MG63 (cell line): ENCODE measurements at regions not wholly inside any gene's neighbourhood (a gene's known extent, or its start where the extent isn't known, plus 50 kb on each side); places are given as distances from the start of the nearest gene placed in this dataset.
"Not testable (repeated sequence)": the region's sequence is repeated elsewhere in the genome, so short reads cannot be mapped to it uniquely, and the experiment has no call there.

ENCODE experiments used
- DNase-seq: peaks from one replicate; pipeline ENCODE4 v3.0.0-alpha.2; 2020
- H3K27me3 ChIP-seq: fragments of 250-450 bp; sonication (Bioruptor Pico); 2 replicates; pipeline ENCODE4 v1.5.1; 2020; ENCODE audit warnings: mild to moderate bottlenecking, moderate library complexity
- H3K36me3 ChIP-seq: fragments of 250-450 bp; sonication (Bioruptor Pico); 2 replicates; pipeline ENCODE4 v1.5.1; 2020; ENCODE audit warnings: mild to moderate bottlenecking, moderate library complexity
- H3K4me3 ChIP-seq: fragments of 250-450 bp; sonication (Bioruptor Pico); 2 replicates; pipeline ENCODE4 v1.5.1; 2020; ENCODE audit warnings: mild to moderate bottlenecking, moderate library complexity
- H3K9me3 ChIP-seq: fragments of 250-450 bp; sonication (Bioruptor Pico); 2 replicates; pipeline ENCODE4 v1.5.1; 2020; ENCODE audit warnings: mild to moderate bottlenecking, moderate library complexity

GRCh38 chr10:81157681-81158080 is 620.0 kb downstream of the SH2D4B start:
- Histone ChIP-seq H3K9me3 (no peaks in the 10 kb centered on the region), H3K27me3 (no peaks in the 10 kb centered on the region), H3K4me3 (no peak overlapping the region), H3K36me3 (no peaks in the 10 kb centered on the region)
- DNase-seq: no peak

DNA sequence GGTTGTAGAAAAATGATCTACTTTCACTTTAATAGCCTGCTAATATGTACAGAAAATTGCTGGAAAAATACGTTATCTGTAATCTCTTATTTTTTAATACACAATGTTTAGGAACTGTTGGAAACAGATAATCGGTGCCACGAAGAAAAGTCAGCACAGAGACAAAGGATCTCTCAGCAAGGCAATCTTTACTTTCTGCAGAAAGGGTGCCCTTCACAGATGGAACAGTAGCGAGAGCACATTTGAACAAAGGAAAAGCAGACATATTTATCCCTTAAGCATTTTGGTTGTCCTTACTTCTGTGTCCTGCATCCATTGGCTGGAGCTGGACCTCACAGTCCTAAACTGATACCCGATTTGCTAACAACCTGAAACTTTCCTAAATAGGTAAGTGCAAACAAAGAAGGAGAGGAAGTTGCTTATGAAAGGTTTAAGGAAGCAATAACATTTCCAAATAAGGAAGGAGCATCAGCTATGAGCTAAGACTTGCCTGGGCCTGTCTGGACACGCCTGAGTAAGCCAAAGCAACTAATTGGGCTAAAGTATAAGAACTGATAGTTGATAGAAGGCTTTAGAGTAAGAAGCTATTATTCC is 640.0 kb downstream of the SH2D4B start:
- Histone ChIP-seq H3K36me3 (no peaks in the 10 kb centered on the region), H3K27me3 (no peaks in the 10 kb centered on the region), H3K9me3 (no peaks in the 10 kb centered on the region), H3K4me3 (no peak overlapping the region)
- DNase-seq: no peak

DNA sequence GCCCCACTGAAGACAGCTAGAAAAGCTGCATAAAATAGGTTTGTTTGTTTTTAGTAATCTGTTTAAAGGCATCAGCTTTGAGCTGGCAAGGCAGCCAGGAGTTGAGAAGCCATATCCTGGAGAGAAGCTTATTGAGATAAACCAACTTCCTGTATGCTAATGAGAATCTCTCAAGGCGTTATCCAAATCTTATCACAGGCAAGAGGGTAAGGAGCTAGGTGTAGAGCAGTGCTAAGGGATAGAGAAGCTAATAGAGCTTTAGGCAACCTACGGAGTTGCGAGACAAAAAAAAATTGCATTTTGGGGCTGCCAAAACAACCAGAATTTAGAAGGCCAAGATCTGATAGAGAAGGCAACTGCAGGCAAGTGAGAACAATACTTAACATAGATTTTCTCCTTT is 641.6 kb downstream of the SH2D4B start:
- H3K9me3 ChIP-seq: no peaks in the 10 kb centered on the region
- no peak for DNase-seq
- H3K36me3 ChIP-seq: no peaks in the 10 kb centered on the region
- H3K4me3 ChIP-seq: no peak overlapping the region
- no peaks in the 10 kb centered on the region for H3K27me3 ChIP-seq

DNA sequence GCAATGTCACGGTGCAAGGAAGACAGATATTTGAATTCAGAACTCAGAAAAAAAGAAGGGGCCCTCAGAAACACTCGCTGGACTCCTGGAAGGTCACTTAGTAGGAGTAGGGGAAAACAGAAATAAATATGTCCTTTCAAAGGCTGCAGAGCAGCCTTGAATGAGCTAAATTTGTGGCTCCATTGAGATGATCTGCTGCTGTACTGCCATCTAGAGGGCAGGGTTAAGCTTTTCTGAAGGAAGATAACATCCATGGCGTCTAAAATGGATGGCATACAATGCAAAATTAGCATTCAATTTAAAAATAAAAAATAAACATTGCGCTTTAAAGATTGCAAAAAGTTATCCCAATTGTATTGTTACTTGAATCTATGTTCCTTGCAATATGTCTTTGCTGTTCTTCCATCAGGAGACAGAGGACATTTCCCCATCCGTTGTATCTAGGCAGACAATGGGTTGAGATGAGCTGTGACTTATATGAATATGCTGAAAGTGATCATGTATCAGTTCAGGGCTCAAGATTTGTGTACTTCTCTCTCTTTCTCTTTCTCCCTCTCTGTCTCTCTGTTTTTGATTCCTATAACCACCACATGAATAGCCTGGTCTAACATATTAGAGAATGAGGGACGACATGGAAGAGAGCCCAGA is 642.2 kb downstream of the SH2D4B start:
- Histone ChIP-seq H3K27me3 (no peaks in the 10 kb centered on the region), H3K36me3 (no peaks in the 10 kb centered on the region), H3K4me3 (no peak overlapping the region), H3K9me3 (no peaks in the 10 kb centered on the region)
- no peak for DNase-seq

GRCh38 chr10:81182296-81182695 is 644.6 kb downstream of the SH2D4B start:
- DNase-seq: no peak
- no peak overlapping the region for H3K4me3 ChIP-seq
- no peaks in the 10 kb centered on the region for H3K27me3 ChIP-seq
- H3K36me3 ChIP-seq: no peaks in the 10 kb centered on the region
- H3K9me3 ChIP-seq: no peaks in the 10 kb centered on the region

- Histone ChIP-seq H3K9me3 (no peaks in the 10 kb centered on the region), H3K4me3 (no peak overlapping the region), H3K27me3 (no peaks in the 10 kb centered on the region), H3K36me3 (no peaks in the 10 kb centered on the region)
- DNase-seq: no peak
These were observed 654.6 kb downstream of the SH2D4B start for GRCh38 chr10:81192221-81192788.

GRCh38 chr10:81200801-81201200 is 663.1 kb downstream of the SH2D4B start:
- DNase-seq: no peak

GRCh38 chr10:81207359-81207758 is 667.6 kb upstream of the NRG3 start:
- H3K36me3 ChIP-seq, H3K27me3 ChIP-seq, H3K4me3 ChIP-seq, H3K9me3 ChIP-seq, DNase-seq: not testable (repeated sequence)

More at GRCh38 chr10:81200801-81201200, 663.1 kb downstream of the SH2D4B start:
- H3K27me3 ChIP-seq: no peaks in the 10 kb centered on the region
- no peaks in the 10 kb centered on the region for H3K36me3 ChIP-seq
- H3K9me3 ChIP-seq: no peaks in the 10 kb centered on the region
- no peak overlapping the region for H3K4me3 ChIP-seq

DNA sequence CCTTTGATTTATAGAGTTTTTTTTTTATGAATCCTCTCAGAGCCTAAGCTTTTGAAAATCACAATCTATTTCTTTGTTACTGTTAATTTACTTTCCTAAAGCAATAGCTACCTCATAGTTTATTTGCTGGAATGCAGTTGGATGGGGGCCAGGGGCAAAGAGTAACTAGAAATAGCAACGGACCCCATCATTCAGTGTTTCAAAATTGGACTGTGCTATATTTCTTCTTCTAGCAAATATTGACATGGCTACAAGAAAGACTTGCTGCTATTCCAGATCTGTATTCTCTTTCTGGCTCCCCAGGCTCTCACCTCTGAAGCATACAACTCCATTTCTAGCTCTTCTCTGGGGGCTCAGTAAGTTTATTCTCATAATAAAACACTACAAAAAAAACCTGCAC is 661.6 kb upstream of the NRG3 start:
- Histone ChIP-seq H3K27me3 (no peaks in the 10 kb centered on the region), H3K36me3 (no peaks in the 10 kb centered on the region), H3K4me3 (no peak overlapping the region), H3K9me3 (no peaks in the 10 kb centered on the region)
- DNase-seq: no peak

DNA sequence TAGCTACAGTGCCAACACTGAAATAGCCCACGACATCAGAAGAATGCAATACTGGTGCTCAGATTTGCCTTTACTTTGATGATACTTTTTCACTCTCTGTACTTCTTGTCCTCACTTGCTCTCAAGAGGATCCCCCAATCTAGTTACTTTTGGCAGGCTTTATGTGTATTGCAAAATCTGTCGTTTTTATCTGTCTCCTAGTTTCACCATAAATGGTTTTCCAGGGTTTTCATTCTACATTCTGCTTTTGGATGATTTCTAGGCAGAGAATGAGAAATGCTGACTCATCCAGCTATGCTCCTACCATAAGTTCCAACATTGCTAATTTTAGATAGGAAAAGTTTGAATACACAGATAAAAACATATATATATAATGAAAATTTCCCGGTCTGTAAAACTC is 659.5 kb upstream of the NRG3 start:
- DNase-seq: no peak
- H3K9me3 ChIP-seq: no peaks in the 10 kb centered on the region
- no peak overlapping the region for H3K4me3 ChIP-seq
- no peaks in the 10 kb centered on the region for H3K27me3 ChIP-seq
- H3K36me3 ChIP-seq: no peaks in the 10 kb centered on the region

DNA sequence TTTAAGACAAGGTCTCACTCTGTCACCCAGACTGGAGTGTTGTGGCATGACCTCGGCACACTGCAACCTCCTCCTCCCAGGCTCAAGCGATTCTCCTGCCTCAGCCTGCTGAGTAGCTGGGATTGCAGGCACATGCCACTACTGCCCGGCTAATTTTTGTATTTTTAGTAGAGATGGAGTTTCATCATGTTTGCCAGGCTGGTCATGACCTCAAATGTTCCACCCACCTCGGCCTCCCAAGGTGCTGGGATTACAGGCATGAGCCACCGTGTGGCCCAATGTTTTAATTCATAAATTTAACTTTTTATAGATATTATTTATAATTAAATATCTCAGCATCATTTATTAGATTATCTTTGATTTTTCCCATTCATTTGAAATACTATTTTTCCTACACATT is 658.0 kb upstream of the NRG3 start:
- H3K9me3 ChIP-seq: no peaks in the 10 kb centered on the region
- DNase-seq: no peak
- no peak overlapping the region for H3K4me3 ChIP-seq
- H3K27me3 ChIP-seq: no peaks in the 10 kb centered on the region
- no peaks in the 10 kb centered on the region for H3K36me3 ChIP-seq

- Histone ChIP-seq H3K4me3 (no peak overlapping the region), H3K36me3 (no peaks in the 10 kb centered on the region)
- DNase-seq: no peak
These were observed 656.7 kb upstream of the NRG3 start for GRCh38 chr10:81218307-81218706.

GRCh38 chr10:81219758-81220157 is 655.2 kb upstream of the NRG3 start:
- no peaks in the 10 kb centered on the region for H3K9me3 ChIP-seq
- H3K36me3 ChIP-seq: no peaks in the 10 kb centered on the region
- no peak for DNase-seq
- no peaks in the 10 kb centered on the region for H3K27me3 ChIP-seq
- H3K4me3 ChIP-seq: no peak overlapping the region

More at GRCh38 chr10:81218307-81218706, 656.7 kb upstream of the NRG3 start:
- H3K9me3 ChIP-seq: no peaks in the 10 kb centered on the region
- no peaks in the 10 kb centered on the region for H3K27me3 ChIP-seq

GRCh38 chr10:81248886-81249285 is 626.1 kb upstream of the NRG3 start:
- Histone ChIP-seq H3K4me3 (no peak overlapping the region), H3K9me3 (no peaks in the 10 kb centered on the region), H3K36me3 (no peaks in the 10 kb centered on the region), H3K27me3 (no peaks in the 10 kb centered on the region)
- DNase-seq: no peak

DNA sequence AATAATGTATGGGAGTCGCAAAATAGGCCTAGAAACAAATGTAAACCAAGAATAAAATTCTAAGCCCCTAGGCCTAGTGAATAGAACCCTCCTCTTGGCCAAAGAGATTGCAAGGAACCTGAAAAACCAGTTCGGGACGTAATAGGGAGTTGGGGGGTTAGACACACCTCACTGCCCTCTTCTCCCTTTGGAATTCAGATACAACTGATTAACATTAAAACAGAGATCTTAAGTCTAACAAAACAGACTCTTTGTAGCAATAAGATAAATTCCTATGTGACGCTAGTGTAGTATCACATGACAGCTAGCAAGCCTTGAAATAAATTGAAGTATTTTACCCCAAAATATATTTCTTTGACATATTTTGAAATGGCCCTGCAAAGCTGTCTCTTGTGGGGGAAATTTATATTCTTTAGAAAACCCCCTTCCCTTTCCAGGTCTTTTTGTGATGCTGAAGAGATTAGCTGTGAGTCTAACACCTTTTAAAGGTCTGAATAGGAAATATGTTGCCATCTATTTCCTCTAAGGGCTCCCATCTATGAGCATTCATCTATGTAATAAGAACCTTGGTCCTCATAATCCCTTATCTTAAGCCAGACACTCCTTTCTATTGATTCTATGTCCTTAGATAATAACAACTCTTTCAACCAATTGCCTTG is 623.4 kb upstream of the NRG3 start:
- no peak overlapping the region for H3K4me3 ChIP-seq
- H3K27me3 ChIP-seq: no peaks in the 10 kb centered on the region
- no peak for DNase-seq
- H3K9me3 ChIP-seq: no peaks in the 10 kb centered on the region
- no peaks in the 10 kb centered on the region for H3K36me3 ChIP-seq

GRCh38 chr10:81264991-81265390 is 610.0 kb upstream of the NRG3 start:
- not testable (repeated sequence) for H3K4me3 ChIP-seq, H3K27me3 ChIP-seq, H3K36me3 ChIP-seq

GRCh38 chr10:81270051-81270450 is 604.9 kb upstream of the NRG3 start:
- Histone ChIP-seq H3K36me3 (no peaks in the 10 kb centered on the region), H3K4me3 (no peak overlapping the region), H3K27me3 (no peaks in the 10 kb centered on the region), H3K9me3 (no peaks in the 10 kb centered on the region)
- DNase-seq: no peak

More at GRCh38 chr10:81264991-81265390, 610.0 kb upstream of the NRG3 start:
- DNase-seq, H3K9me3 ChIP-seq: not testable (repeated sequence)
